HG03457 (cell line): ENCODE measurements at regions not wholly inside any gene's neighbourhood (a gene's known extent, or its start where the extent isn't known, plus 50 kb on each side); places are given as distances from the start of the nearest gene placed in this dataset.

Source experiments
- ATAC-seq: cut with Tn5 transposase; IDR thresholded peaks from one replicate; pipeline ENCODE4 v1.9.1; 2021; ENCODE audit warnings: moderate number of reproducible peaks; ENCODE audit not compliant: unreplicated experiment

DNA sequence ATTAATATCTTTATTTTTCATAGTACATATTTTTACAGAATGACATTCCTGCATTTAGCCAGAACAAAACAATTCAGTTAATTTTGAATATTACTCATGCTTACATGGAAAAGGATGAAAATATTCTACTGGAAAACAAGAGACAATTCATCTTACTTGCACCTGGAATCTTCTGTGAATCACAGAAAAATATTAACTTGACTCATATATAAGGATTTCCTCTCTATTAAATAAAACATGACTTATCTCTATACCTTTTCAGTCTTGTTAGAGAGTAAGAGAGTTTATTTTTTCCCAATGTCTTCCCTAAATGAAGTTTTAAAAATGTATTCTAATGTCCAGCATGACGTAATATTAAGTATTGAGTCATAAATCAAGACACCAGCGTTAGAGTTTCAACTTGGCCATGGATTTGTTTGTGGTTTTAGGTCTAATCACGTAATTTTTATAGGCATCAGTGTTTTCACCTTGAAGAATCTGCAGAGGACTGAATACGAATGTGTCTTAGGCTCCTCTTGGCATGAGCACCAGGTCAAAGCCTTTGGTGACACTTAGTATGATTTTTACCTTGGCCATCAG, 445.1 kb upstream of the JAG1 start:
- ATAC-seq, result no peak

DNA sequence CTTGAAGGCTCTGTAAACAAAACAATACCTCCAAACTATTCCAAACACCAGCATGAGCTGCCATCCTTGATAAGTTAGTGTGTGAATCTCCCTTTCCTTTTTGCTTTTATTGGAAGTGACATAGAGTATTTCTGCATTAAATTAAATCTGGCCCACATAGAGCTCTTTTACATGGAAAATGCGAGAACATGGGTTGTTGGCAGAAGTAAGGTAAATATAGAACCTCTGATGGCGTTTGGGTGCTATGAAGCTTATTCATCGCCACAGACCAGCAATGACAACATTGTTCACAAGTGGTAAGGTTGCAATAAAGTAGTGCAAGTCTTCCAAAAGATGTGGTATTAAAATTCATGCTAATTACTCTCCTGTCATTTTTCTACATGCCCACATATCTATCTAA, 445.8 kb upstream of the JAG1 start:
- no peak for ATAC-seq

DNA sequence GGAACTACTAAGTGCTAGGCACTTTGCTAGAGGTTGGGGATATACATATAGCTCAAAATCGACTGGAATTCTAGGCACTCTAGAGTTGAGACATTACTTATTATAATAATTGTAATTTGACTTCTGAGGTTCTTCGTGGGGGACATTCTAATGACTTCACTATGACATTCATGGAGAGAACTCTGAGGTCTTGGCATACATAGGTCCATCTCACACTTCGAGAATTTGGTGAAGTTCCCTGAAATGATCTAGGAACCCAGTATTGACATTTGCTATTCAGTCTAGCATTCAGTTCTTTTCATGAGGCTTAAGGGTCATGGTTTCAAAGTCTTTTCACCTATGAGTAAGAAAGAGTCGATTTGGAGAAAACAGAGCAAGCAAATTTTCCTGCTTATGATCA, 446.6 kb upstream of the JAG1 start:
- no peak for ATAC-seq

DNA sequence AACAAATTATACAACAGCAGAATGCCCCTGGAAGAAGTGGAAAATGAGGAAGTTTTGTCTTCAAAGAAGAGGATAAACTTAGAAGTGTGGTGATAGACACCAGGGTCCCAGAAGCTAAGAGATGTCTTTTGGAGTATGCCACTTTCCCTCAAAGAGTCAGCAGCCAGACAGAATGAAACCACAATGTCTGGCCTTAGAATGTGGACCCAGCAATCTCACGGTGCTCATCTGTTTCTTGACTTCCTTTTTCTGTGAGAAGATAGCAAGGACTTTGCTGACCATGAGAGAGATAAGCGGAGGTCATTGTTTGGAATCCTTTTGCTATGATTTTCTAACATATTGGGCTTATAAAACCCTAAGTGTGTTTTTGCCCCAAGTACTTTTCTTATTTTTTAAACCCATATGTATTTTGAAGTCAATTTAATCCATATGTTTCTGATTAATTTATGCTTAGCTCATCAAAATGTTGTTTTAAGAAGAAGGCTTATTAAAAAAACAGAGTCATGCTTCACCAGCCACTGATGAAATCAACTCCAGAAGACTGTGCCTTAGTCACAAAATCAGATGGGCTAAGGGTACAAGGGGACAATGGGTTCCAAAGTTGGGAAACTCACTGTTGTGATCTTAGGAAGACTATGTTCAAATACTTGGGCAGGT, 451.2 kb upstream of the JAG1 start:
- no peak for ATAC-seq

DNA sequence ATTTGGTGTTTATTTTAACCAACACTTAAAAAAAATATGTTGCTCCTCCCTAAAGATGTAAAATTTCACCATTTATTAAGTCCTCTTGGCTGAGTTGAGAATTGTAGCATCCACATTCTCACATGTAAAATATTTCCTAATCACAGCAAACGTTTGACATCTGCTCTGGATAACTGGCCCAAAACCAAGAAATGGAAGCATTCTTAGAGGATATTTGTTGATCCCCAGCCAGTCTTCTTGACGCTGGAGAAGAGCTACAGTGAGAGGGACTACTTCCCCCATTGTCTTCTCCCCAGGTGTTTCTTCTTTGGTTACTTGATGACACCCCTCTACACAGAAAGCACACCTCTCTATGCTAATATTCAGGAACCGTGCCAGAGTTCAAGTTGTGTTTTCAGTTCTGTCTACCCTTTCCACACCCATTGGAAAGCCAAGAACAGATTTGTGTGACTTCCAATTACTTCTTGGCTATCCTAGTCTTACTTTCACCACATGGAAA, 454.5 kb upstream of the JAG1 start:
- no peak for ATAC-seq

DNA sequence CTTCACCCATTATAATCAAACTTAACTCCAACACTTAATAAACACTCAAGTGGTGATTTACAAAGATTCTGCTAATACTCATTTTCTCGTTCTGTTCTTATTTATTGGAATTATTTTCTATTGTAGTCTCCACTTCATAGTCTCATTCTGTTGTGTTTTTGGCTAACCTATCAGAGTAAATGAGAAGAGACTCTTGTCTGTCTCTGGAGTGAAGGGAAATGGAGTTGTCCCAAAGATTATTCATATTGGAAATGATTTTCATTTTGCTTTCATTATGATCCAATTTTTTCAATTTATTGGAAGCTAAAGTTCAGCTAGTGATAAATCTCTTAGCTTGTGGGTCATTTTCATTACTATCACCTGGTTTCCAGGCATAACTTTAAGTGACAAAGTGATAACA, 454.9 kb upstream of the JAG1 start:
- no peak for ATAC-seq

DNA sequence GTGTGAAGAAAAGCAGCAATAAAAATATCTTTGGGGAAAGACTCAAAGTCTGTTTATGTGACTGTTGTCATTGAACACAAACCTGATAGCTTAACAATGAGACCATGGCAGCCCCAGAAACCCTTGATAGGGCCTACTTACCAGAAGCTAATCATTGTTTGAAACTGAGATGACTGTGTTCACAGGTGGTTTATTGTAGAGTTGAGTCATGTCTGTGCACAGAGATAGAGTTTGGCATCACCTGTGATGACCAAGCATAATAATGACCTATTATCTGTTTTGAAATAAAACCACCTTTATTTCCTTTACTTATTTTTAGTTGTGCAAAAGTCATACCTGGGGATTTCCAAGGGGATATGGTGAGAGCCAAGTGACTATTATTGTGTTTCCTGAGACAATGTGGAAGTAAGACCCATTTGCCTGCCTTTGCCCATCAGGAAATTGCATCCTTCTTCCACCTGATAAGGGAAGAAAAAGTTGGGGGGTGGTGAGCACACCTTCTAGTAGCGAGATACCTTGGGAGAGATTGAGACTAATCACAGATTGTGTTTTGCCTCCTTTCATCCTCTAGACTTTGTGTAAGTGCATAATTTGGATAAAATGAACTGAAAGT, 456.9 kb upstream of the JAG1 start:
- ATAC-seq, result no peak

DNA sequence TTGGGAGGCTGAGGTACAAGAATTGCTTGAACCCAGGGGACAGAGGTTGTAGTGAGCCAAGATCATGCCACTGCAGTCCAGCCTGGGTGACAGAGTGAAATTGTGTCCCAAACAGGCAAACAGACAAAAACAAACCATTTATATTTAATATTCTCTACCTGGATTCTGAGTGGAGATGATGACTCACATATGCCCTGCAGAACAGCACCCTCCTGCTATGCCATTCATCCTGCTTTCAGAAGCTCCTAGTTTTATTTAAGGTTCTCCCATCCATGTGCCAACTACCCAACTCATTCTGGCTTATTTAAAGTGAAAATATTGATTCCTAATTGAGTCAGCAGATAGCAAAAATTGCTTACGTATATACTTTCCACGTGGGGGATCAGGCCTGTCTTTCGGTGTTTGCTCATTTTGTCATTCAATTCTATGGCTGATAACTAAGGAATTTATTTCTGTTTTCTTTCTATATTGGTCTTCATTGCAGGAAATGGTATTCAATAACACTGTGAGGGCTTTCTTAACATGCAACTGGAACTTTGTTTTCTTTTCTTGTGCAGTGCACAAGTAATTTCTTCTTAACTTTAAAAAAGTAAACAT, 459.1 kb upstream of the JAG1 start:
- ATAC-seq, result no peak

DNA sequence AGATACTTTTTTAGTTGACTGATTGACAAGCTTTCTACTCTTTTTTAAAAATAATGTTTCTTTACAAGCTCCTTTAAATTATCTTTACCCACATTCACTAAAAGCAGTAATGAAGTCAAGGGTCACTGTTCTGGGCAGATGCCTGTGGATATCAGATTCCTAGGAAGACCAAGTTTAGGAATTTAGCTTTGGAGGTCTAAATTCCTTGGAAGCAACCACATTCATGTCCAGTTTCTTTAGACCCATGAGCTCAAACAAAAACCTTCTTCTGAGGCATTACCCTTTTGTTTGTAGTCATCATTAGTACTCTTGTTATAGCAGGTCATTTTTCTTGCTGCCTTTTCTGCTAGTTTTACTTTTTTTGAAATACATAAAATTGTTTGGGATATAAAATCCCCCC, 462.9 kb upstream of the JAG1 start:
- no peak for ATAC-seq

DNA sequence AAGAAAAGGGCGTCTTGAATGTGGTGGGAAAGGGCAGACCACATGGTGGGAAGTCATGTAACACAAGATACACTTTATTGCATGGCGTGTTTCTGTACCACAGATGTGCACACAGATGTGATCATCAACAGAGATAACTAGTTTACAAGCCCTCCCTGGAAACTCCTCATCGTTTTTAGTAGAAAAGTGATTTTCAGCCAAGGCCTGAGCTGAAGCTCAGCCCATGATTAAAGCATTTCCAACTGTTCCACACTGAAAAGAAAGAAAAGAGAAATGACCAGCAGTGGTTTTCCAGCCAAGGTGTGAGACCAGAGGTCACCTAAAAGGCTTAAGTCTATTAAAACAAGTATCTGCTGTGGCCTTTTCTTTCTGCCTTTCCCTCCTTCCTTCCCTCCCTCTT, 463.9 kb upstream of the JAG1 start:
- no peak for ATAC-seq

DNA sequence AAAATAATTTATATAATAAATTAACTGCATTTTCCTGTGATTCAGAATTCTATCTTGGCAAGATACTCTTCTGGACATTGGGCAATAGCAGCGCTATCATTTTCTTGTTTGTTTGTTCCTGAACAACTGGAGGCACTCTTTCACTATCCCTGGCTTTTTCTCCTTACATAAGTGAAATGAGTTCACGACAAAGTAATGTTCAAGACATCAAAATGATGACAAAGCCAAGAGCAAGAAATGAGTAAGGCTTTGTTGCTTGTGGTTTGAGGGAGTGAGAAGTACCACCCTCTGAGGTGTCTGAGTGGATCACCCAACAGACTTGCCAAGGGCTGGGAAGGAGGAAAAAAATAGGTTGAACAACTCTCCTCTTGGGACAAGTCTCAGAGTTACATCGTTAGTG, 466.6 kb upstream of the JAG1 start:
- ATAC-seq, result no peak

DNA sequence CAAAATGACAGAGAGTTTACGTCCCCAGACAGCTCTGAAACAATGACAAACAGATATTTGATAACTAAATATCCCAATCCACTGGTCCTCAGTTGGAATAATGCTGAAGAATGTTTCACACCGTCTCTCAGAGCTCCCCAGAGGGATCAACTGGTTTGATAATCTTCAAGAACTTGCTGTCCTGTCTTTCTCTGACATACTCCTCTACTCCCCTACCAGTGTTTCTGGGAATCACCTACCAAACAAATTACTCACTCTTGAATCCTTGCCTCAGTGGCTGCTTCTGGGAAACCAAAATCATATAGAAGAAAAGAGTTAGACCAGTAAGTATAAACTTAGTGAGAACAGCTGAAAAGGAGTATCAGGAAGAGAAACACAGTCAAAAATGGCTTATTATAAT, 469.7 kb upstream of the JAG1 start:
- ATAC-seq, result no peak

DNA sequence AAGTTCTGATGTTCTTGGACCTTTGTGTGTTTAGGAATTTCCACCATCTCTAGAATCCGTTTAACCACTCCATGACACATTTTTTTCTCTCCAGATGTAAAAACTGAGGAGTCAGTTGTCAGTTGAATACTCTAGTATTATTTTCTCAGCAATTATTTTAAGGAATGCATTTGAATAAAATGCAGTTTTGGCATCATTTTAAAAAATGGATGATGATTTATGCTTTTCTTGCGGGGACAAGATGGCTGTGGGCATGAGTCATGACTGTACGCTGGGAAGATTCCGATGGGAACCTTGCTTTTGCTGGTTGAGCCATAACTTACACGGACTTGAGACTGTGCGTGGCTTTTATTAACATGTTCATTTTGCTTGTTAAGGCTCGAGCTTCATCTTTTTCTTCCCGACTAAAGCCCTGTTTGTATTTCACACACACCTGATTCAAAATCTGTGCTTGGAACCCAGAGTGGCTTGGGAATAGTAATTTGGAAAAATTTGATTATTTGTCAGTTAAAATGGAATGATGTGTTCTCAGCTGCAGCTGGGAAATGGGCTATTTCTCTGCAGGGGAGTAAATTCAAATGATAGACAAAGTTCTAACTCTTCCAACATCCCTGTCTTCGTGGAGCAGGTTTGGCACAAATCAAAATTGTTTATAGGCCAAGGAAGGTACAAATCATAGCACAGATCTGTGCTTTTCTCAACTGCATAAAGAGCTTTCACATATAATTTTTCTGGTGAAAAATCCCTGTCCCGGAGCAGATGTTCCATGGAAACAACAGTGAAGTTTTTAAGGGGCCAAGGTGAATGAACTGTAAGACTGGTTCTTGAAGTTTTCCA, 470.5 kb upstream of the JAG1 start:
- ATAC-seq, result no peak

DNA sequence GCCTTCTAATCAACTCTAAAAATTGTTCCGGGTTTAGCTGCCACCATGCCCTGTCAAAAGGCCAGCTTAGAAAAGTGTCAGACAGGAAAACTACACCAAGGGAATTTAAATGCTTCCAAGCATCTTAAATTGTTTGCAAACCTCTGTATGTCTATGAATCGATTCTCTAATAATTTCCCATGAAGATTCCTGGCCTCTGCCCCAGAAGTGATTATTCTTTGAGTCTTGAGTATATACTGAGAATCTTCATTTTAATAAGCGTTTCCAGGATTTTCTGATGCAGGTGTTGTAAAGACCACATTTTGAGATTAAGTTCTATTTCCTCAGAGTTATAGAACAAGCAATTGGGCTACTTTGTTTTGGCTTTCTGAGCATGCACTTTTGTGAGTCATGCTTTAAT, 471.8 kb upstream of the JAG1 start:
- no peak for ATAC-seq

DNA sequence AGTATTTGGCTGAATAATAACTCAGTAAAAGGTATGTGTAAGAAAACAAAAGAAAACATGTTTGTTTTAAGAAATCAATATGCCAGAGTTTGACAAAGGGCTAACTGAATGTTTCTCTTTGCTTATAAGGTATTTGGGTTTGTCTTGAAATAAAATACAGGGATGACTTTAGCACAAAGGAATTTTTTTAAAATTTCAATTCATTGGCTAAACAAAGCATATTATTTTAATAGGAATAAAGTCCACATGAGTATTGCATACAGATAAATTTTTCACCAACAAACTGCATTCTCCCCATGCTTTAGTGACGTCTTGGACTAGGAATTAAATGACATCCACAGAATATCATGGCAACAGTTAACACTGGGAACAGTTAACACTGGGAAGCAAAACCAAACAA, 480.0 kb upstream of the JAG1 start:
- ATAC-seq, result no peak

DNA sequence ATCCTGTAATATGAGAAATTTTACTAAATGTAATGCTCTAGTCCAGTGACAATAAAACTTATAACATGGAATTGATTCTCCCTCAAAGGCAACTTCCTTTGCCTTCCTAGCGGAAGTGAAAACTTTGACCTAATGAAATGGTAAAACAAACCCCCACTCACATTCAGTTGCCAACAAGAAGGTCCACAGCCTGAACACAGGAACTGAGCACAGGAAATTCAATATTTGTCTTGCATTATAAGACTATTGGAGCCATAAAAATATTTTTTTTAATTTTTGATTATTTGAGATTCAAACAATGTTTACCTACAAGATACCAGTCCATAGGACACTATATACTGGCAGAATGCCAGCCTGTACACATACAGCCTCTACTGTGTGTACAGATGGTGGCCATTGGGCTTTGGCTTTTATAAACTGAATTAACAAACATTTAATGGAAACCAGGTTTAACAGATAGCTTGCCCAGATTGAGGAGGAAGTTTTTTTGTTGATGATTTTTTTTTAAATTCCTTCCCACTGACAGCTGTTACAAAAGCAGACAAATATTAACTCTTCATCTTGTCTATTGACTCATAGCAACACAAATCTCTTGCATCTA, 481.5 kb upstream of the JAG1 start:
- no peak for ATAC-seq

DNA sequence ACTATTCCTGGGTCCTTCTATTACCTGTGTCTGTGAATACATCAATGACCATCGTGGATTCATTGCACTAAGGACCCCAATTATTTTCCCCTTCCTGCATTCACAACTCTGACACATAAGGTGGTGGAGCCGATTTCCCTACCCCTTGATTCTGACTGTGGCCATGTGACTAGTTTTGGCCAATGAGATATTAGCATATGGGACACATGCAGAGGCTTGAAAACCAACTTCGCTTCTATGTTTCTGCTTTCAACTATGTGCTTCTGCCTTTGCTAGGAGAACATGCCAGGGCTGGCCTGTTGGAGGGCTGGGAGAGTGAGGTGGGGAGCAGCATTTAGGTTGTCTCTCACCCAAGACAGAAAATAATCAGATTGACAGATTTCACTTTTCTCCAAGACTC, 483.1 kb upstream of the JAG1 start:
- no peak for ATAC-seq

DNA sequence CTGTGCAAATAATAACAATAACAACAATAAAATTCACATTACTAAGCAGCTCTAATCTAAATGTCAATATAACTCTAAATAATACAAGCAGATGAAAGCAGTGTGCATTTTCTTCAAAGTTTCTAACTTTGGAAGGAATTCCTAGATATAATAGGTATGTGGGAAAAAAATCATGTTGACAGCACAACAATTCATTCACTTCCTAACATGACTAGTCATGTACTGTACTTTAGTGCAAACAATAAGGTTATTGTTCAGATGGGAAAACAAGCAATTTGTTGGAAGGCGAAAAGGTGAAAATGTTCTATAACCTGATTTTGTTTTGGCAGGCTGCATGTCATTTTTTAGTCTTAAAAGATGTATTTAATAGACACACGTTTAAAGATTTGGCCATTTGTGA, 484.3 kb upstream of the JAG1 start:
- no peak for ATAC-seq

DNA sequence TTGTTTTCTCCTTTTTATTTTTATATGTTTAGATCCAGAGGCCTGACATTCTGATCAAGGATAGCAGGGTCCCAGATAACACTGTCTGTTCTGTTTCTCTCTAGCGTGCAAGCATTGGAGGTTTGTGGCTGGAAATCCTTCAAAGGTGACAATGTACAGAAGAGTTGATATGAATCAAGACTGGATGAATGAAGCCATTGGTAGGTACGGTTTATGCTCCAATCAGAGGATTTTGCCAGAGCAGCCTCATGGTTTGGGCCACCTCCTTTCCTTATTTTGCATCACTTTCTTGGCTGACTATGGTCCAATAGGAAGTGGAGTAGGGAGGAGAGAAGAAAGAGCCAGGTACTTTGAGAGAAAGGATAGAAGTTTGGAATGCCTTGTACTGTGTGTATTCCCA, 484.8 kb upstream of the JAG1 start:
- no peak for ATAC-seq

DNA sequence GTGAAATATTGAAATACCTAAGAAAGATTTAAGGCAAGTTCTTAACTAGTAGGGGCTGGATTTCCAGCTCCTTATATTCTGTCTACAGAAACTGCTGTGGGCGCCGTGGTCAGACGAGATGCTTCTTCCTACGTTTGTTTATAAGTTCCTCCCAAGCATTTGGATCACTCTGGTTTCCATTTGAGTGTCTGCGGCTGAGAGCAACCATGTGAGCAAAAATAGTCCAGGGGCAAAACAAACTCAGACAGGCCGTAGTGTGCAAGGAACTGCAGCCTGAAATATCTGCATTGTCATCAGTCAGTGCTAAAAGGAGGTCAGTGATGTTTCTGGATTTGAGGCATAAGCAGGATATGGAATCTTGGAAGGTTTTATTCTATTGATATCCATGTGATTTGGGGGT, 485.9 kb upstream of the JAG1 start:
- no peak for ATAC-seq
